ENCODE measurements at regions not wholly inside any gene's neighbourhood (a gene's known extent, or its start where the extent isn't known, plus 50 kb on each side); places are given as distances from the start of the nearest gene placed in this dataset.

DNA sequence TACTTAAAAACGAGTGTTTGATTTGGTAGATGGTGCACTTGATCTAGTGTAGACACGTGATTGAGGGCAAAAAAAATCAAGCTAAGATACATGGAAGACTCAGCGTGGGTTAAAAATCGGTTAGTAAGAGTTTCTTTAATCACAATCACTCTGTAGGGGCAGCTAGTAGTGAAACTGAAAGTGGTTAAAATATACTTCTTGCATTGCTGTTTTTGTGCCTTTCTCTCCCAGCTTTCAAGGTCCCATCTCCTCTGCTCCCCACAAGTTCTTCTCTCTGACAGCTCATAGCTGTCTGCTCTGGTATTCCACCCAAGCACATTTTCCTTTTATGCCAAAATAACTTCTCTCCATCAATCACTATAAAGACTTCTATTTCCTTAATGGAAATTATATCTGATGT is 1089.7 kb downstream of the EFNB2 start:
- DNase-seq (ENCODE audit: low read depth): no peak

DNA sequence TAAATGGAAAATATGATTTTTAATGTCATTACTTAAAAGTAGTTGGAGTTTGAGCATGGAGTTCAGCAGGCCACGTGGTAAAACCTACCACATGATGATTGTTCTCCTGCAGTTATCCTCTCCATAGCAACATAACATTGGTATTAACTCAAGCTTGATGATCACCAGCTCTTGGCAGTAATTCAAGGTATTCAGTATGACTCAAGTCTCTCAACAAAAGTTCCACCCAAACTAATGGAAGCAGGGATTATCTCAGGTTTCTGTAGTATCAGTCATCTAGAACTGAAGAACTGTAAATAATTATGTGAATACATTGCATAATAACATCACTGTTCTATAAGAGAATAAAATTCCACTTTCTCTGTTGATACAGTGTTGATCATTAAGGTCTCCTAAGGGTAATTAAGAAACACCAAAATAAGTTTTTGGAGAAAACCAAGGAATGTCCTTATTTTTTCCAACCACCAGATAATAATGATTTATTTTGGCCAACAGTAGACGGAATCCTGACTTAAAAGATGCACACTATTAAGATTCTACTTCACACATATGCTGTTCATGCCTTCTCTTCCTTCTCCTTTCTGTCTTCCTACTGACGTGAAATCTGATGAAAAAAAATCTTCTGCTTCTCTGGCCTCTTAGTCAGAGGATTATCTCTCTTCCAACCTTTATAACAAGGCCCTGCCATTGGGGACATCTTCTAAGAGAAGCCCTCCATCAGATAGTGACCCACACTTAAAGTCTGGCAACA is 1092.3 kb downstream of the EFNB2 start:
- no peak for DNase-seq (ENCODE audit: low read depth)

DNA sequence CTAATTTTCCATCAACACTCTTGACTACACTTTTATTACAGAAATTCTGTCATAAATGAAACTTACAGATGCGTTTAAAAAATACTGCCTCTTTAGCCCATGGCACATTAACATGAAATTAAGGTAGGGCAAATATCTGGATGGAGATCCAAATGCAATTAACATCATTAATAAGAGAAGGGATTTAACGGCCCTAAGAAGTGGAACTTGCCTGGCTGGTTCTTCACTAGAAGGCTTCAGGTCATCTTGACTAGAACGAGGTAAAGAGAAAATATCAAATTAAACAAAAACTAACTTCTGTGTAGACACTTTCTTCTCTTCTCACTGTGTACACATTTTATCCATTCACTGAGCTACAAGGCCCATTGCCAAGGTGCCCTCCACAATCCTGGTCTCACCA is 1093.4 kb downstream of the EFNB2 start:
- no peak for DNase-seq (ENCODE audit: low read depth)

DNA sequence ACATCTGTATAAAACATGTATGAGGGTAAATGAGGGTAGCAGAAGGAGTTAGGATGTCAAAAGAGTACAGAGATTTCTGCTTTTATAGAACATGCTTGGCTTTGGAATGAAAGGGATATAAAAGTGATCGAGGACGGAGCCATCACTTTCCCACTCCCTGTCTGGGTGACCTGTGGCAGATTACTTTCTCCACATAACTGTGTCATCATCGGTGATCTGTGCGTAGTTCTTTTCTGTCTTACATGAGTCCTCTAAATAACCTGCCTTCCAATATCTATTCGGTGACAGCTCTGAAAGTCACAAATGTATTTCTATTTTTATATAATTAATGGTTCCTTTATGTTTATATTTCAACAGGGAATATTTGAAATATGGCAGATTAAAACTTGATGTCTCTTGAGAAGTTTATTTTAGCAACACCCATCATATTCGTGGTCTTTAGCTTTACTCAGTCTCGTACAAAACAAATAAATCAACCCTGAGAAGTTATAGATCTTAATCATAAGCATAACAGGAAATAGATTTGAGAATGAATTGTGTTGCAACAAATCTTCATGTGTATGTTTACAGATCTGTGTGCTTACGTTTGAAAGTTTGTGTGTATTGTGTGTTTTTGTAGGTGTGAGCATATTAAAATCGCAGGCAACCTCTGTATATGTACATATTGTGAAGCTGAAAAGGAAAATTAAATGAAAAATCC is 1094.3 kb downstream of the EFNB2 start:
- no peak for DNase-seq (ENCODE audit: low read depth)

DNA sequence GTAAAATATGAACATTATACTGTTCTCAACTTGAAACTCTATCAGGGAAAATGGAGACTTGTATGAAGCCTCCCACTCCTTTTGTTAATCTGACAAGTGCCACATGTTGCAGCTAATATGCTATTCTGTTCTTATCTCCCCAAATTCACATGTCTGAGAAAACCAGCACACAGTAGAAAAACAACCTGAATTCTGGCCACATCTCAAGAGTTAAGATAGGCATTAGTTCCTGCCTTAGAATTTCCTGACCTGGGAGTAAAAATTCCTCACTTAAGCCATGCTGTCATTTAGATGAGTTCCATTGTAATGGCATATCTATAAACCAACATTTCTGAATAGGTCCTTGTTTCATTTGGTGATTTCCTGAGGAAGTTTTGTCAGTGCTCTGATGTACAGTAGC is 1098.5 kb downstream of the EFNB2 start:
- DNase-seq (ENCODE audit: low read depth): no peak

DNA sequence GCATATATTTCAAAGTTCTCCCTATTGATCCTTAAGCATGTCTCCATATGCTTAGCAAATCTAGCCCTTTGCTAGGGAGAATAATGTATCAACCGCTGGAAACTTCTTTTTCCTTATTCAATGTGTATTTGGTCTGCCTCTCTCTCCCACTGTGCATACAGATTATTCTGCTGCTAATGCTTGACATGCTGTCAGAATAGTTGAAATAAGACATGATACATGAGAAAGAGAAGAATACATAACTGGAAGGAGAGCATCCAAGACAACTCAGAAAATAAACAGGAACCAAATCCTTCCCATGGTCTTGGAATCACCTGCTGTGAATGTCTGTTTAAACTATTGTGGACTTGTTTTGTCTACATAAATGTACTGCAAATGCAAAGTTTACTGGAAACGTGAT is 1103.0 kb downstream of the EFNB2 start:
- no peak for DNase-seq (ENCODE audit: low read depth)

DNA sequence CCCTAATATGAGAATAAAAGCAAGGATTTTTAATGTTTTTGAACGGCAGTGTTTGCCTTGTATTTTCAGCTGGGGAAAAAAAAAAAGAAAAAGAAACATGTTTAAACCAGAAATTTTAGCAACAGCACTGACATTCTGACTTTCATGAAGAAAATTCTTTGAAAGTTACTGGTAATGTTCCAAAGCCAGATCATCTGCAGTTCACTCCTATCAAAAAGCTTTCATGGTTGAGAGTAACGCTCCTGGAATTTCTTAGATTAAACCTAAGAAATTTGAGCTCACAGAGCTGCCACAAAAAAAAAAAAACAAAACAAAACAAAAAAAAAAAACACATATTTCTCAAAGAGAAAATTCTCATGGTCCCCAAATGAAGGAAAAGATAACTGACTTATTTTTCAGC is 1106.7 kb downstream of the EFNB2 start:
- DNase-seq (ENCODE audit: low read depth): no peak

DNA sequence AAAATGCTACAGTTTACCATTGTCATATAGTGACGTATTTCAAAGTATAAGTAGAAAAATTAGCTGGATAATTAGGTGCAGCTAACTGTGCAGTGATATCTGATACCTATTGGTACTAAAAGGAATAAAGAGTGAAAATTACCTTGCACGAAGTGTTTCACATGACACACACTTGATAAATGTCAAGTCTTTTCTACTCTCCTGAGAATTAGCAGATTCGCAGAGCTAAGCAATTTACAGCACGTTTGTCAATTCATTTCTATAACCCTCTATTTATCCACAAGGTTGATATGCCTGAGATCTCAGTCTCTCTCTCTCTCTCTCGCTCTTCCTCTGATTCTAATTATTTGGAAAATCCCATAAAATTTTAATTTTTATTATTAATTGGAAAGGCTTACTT is 1109.0 kb downstream of the EFNB2 start:
- no peak for DNase-seq (ENCODE audit: low read depth)

DNA sequence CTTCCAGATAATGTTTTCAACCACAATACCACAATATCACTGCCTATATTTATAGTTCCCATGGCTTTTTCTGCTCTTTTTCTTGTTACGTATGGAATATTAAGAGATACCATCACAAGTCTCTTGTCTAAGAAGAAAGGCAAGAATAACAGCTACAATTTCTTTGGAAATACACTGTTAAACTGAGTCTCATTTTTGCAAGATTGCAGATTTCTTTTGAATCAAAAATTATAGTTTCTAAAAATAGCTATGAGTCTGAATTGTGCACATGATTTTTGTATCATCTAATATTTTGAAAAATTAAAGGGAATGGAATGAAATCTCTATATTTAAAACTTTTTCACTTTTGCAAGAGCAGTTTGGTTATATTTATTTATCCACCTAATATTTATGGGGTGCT is 1120.8 kb downstream of the EFNB2 start:
- no peak for DNase-seq (ENCODE audit: low read depth)

DNA sequence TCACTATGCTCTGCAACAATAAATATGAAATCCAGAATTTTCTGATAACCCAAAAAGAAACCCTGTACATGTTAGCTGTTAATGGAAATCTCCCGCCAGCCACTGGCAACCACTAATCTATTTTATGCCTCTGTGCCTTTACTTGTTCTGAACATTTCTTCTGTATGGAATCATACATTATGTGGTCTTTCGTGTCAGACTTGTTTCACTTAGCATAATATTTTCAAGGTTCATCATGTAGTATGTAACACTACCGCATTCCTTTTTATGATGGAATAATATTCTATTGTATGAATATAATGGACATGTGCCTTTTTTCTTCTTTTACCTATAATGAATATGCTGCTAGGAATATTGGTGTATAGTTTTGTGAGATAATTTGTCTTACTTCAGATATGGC is 1123.3 kb downstream of the EFNB2 start:
- DNase-seq (ENCODE audit: low read depth): no peak

DNA sequence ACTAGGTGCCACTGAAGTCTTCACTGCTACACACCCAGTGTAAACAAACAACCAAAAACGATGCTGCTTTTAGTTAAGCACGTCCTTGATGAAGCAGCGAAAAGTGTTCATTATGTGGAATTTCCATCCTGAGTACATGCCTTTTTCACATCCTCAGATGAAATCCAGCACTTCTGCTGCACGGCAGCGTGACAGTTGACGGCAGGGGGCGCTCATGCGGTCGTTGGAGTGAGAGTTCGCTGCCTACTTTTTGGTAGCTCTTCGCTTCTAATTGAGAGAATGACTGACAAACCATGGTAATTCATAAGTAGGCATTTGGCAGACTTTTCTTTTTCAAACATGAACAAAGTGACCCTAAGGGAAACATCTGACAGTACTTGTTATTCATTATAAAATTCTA is 1124.9 kb downstream of the EFNB2 start:
- no peak for DNase-seq (ENCODE audit: low read depth)

DNA sequence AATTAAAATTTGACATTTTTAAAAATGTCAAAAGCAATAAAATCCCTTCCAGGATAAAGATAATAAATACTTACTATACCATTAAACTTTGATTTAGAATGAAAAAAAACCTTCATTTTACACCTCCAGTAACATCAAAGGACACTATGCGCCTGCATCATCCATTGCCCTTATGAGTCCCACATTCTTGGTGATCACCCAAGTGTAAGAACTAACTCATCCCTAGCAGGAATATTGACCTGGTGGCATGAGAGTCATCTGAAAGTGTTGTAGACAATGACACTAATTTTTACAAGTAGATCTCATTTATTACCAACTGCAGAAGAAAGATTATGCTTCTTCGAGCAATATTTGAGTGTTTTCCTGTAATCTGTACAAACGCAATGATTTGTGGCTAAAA is 1128.9 kb downstream of the EFNB2 start:
- DNase-seq (ENCODE audit: low read depth): no peak

DNA sequence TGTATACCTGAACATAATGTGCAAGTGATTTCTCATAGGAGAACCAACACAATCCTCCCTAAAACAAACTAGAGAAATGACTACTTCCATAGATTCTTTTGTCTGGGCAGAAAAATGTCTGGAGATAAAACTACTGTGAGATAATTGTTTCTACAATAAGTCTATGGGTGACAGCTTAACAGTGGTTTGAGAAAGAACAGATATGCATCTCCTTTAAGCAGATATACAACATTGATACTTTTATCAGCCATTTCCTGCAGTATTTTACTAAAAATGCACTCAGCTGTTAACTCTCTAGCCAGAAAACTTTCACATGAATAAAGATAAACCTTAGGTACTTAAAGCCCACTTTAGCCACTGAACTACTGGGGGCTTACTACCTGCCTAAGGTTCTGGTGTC is 1132.4 kb downstream of the EFNB2 start:
- DNase-seq (ENCODE audit: low read depth): no peak

DNA sequence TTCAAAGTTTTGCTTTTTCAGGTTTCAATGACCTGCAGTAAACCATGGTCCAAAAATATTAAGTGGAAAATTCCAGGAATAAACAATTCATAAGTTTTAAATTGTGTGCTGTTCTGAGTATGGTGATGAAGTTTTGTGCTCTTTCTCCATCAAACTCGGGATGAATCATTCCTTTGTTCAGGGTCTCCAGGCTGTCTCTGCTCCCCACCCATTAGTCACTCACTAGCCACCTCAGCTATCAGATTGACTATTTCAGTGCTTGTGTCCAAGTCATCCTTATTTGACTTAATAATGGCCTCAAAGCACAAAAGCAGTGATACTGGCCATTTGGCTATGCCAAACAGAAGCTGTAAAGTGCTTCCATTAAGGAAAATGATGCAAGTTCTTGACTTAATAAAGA is 1140.4 kb downstream of the EFNB2 start:
- no peak for DNase-seq (ENCODE audit: low read depth)

DNA sequence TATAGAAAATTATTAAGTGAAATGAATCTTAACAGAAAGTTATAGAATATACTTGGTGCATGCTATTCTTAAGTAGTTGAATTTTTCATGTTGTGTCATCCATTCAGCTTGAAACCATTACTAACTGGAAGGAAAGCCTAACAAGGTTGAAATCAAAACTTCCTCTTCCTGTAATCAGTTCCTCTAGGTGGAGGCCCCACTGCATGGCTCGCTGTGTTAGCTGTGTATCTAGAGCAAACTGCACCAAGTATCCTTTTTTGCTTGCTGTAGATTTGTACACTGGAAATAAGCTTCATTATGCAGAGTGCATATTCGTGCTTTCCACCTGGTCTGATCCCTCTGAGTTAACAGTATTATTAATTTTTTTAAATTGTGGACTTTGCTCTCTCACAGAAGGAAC is 1146.1 kb downstream of the EFNB2 start:
- DNase-seq (ENCODE audit: low read depth): no peak

DNA sequence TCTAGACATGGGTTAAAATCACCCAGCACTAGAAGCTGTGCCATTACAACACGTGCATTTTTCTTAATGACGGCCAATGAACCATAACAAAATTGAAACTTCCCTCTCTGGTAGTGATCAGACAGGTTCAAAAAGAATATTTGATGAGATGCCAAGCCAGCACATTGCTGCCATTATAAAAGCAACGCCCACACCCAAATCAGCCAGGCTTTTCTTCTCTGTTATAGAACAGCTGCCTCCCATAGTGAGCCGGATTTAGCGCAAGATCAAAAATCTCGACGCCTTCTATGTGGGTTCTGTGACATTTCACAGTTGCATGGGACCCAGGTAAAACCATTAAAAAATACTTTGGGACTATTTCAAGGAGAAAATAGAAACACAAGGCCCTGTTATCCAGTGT is 1158.0 kb downstream of the EFNB2 start:
- DNase-seq (ENCODE audit: low read depth): no peak

DNA sequence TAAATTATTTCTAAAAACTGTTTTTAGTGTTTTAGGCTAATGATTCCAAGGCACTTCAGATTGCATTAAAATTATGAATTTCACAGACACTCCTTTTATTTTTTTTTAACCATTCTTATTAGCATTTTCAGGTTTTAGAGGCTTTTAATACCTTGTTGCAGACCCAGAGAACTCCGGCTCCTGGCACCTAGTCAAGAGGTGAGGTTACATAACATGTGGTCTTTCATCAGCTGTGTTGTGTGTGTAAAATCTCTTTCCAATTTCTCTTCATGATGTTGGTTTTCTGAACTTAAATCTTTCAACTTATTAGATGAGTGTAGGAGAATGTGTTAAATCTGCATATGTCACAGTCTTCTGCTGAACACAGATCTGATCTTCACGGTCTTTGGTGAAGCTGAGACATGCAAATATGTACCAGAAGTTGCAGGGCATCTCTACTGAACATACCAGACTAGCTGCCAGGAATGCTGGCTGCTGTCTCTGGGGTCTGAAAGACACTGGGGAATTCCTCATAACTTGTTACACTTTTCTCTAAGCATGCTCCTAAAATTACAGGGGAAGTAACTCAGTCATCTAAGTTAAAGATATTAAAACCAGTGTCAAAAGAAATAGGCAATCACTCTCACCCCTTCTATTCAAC is 1165.3 kb downstream of the EFNB2 start:
- DNase-seq (ENCODE audit: low read depth): no peak

DNA sequence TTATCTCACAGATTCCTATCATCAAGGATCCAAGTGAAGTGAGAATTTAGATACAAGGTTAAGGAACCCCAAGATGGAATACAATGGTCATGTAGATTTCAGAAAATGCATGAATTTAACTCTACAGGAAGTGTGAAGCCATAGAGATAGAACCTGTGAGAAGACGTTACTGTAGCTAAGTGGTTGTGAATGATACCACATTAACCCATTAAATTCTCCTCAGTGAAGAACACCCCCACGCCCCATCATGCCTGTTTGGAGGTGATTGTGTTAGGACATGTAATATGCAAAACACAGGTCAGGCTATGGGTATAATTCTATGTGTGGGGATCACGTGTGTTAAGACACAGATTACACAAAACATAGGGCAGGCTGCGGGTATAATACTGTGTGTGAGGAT is 1166.7 kb downstream of the EFNB2 start:
- no peak for DNase-seq (ENCODE audit: low read depth)

DNA sequence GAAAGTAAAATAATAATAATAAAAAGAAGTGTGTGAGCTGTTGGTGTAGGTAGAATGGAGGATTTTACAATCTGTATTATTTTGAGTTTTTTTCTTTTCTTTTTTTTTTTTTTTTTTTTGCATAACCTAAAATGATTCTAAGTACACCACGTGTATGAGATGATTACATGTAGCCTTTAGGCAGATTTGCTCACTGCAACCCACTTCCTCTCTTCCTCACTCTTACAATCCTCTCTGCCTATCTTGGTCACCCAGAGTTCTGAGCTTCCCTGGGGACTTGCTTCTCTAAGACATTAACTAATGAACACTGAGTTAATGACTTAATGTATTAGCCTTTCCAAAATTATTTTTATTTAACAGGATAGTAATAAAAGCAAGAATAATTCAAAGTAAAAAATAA is 1169.6 kb downstream of the EFNB2 start:
- no peak for DNase-seq (ENCODE audit: low read depth)

DNA sequence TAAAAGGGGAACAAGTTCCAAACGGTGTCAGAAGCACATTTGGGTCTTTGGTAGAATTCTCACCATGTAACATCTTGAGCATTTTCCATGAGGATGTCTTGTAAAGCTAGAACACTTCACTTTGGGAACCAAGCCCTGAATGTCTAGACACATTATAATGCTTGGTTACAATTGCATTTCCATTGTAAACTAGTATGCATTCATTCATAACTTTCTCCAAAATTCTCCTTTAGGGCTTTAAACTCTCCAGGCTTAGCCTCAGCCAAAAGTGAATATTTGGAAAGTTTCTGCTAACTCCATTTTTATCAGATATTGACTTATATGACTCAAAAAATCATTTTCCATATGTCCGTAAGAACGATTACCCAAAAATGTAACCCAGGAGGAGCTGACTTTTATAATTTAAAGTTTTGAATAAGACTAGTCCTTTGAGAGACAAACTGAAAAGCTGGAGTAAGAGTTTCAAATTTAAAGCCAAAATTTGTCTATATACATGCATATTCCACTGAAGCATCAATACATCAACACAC is 1170.4 kb downstream of the EFNB2 start:
- DNase-seq (ENCODE audit: low read depth): no peak

DNA sequence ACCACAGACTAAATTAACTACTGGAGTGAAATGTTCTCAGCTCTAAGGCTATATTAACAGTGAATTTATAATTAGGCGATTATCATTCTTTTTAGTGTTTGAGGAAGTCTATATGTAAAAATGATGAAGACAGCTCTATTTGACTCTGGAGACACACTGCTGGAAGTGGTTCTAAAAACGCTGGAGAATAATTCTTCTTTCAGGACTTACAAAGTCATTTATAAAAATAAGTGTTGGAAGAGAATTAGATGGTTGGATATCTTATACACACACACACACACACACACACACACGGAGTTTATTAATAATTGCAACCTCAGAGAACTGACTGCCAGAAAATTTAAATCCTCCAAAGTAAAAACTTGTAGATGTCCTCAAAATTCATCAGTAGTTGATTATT is 1171.3 kb downstream of the EFNB2 start:
- DNase-seq (ENCODE audit: low read depth): no peak

DNA sequence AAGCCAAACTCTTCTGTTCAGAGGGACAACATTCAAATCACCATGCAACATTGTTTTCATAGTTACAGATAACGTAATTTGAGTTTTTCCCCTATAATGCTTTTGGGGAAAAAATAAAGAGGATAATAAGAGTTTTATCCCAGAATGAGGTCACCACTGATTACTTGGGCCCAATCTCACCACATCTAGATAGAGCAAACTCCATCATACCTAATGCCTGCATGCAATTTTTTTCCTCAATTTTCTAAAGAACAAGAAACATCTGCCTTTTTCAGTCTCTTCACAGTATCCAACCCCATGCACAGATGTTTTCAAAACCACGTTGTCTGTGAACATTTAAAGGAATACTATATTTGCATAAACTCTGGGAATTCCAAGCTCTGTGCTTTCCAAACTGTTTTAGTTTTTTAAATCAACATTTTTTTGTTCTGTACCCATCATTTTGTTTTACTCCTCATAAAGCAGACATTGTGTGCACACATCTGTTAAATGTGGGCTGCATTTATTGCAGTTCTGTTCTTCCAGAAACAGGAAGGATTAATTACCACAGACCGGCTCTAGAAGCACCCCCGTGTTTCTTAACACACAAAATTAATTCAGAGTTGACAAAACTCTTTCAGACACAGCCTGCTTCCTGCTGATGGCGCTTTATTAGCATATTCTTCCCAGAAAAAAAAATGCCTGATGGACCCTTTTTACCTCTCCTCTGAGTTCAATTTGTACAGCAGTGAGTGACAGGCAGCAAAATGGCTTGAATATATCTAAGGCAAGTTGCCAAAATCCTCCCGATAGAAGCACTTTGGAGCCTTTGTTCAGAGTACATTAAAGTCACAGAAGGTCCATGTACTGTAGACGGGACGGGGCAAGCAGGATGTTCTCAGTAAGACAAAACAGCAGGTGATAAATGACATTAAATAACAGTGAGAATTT is 1171.9 kb downstream of the EFNB2 start:
- DNase-seq (ENCODE audit: low read depth): no peak

All from stimulated activated CD8-positive, alpha-beta memory T cell treated with anti-CD3 and anti-CD28 coated beads, Interleukin-7, amount 100 ng/mL, for 24 hours (primary cell).